Hematopoietic multipotent progenitor cell treated with erythropoietin and hydrocortisone succinate and interleukin-3 and kit ligand, for 8 days (in vitro differentiated cells): ENCODE measurements at regions not wholly inside any gene's neighbourhood (a gene's known extent, or its start where the extent isn't known, plus 50 kb on each side); places are given as distances from the start of the nearest gene placed in this dataset.

Experiments used
- DNase-seq: peaks from one replicate; pipeline ENCODE4 v3.0.0-alpha.2; 2015

DNA sequence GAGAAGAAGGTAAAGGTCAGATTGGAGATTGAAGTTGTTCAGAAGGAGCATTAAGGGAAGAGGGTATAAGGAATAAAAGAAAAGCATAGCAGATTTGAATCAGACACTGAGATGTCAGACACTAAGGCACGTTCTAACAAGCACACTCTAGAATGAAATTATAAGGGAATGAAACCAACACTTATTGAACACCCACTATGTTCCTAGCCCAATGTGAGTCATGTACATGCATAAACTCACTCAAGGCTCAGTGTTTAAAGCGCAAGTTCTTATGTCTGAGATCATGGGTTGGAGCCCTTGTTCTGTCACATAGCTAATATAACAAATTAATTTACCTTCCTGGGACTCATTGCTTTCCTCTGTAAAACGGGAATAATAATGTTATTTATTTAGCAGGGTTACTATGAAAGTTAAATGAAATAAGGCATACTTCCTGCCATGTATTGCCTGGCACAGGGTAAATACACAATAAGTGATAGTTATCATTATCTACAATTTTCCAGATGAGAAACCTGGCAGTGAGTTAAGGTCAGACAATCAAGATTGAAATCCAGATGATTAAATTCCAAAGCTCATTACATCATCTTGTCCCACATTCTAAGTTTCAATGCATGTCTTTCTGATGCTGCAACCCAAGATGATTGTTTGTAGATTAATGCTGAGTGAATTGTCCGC is 68.3 kb upstream of the DACH1 start:
- DNase-seq = no peak

GRCh38 chr13:71924931-71925330 is 57.9 kb upstream of the DACH1 start:
- no peak for DNase-seq

GRCh38 chr13:71922194-71922593 is 55.2 kb upstream of the DACH1 start:
- no peak for DNase-seq
